ENCODE measurements at regions not wholly inside any gene's neighbourhood (a gene's known extent, or its start where the extent isn't known, plus 50 kb on each side); places are given as distances from the start of the nearest gene placed in this dataset.
A peak's percentile ranks its signal among the peaks of the same experiment; 100 is the strongest.

GRCh38 chr13:74043237-74043636 lies 91.0 kb downstream of the KLF12 start:
- no peak for DNase-seq (ENCODE audit: low spot score)

DNA sequence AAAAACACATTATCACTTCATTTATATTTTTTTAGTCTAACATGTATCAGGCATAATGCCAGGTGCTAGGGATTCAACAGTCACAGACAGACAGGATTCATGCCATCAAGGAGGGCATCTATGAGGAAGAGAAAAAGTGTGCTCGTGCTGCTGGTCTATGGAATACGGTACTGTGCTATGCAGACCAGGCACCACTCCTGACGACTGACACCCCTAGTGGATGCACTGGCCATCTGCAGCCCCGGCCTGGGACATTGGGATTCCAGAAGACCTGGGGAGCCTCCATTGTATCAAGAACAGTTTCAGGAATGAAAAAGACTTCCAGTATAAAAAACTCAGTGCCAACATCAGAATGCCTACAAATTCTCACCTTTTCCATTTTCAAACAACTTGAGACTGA lies 94.0 kb downstream of the KLF12 start:
- peak; percentile 41 for DNase-seq (ENCODE audit: low spot score)

DNA sequence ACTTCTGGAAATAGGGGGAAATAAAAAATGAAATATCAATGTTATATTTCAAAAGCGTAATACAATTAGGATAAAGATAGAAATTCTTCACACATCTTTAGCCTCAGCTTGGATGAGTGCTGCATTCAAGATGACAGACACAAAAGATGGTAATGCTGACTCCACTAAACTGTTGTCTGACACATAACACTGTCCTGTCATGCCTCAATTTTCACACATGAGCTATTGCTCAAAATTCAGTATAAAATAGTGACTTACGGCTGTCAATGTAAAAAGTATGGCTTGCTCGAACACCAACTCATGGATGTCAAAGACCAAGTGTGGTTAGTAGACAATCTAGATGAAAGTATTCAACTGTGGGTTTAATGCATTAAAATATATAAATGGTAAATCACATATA lies 94.5 kb downstream of the KLF12 start:
- no peak for DNase-seq (ENCODE audit: low spot score)

GRCh38 chr13:74039154-74039553 lies 95.0 kb downstream of the KLF12 start:
- no peak for DNase-seq (ENCODE audit: low spot score)

- DNase-seq (ENCODE audit: low spot score): no peak
Observed at GRCh38 chr13:74037762-74038161, 96.4 kb downstream of the KLF12 start.

DNA sequence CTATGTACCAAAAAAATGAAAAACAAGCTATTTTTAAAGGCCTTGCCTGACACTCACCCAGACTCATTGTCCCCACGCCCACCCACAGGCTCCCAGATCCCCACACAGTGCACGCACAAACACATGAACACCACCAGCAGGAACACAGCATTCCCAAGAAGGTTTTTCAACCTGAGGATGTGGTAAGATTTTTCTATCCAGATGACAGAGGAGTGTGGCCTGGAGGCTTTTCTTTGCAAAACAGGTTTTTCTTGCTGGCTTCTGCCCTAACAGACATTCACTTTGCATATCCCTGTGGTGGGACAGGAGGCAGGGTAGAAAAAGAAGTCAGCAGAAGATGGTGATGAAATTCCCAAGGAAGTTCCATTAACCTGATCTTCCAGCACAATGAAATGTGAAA lies 97.8 kb downstream of the KLF12 start:
- no peak for DNase-seq (ENCODE audit: low spot score)

GRCh38 chr13:74035896-74036295 lies 98.3 kb downstream of the KLF12 start:
- no peak for DNase-seq (ENCODE audit: low spot score)

GRCh38 chr13:74032325-74032724 lies 101.9 kb downstream of the KLF12 start:
- DNase-seq (ENCODE audit: low spot score): no peak

- no peak for DNase-seq (ENCODE audit: low spot score)
Observed at GRCh38 chr13:74027161-74027779, 106.9 kb downstream of the KLF12 start.

DNA sequence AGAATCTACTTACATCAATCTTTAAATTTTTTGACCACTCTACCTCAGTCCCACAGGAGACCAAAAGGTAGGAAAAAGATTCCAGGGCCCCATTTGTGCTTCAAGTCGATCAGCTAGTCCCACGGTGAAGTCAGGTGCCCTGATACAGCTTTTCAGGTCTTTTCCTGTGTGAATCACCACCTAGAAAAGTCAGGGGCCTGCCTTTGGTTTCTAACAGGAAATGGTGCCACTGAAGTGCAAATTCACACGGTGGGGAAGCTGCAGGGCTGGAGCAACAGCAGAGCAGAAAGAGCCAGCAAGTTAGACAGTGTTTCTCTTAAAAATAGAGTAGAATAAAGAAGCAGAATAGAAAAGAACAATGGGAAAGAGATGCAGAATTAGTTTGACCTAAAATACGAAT lies 107.5 kb downstream of the KLF12 start:
- DNase-seq (ENCODE audit: low spot score): no peak

GRCh38 chr13:74025369-74025768 lies 108.8 kb downstream of the KLF12 start:
- DNase-seq (ENCODE audit: low spot score): no peak

DNA sequence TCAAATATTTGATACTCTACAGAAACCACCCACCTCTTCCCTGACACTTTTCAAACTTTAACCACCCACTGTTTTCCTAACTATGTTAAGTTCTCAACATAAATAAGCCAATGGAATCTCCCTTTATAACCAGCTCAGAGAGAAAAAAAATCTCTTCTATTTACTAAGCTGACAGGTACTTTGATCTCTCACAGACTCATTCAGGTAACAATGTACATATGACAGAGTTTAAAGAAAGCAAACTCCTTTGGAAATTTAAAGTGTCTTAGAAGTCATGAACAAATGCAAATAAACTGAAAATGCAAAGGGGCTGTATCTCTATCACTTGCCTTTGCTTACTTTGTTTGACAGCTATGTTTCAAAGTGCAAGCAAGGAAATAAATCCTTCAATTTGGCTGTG lies 109.3 kb downstream of the KLF12 start:
- no peak for DNase-seq (ENCODE audit: low spot score)

GRCh38 chr13:74024314-74024713 lies 109.9 kb downstream of the KLF12 start:
- no peak for DNase-seq (ENCODE audit: low spot score)

DNA sequence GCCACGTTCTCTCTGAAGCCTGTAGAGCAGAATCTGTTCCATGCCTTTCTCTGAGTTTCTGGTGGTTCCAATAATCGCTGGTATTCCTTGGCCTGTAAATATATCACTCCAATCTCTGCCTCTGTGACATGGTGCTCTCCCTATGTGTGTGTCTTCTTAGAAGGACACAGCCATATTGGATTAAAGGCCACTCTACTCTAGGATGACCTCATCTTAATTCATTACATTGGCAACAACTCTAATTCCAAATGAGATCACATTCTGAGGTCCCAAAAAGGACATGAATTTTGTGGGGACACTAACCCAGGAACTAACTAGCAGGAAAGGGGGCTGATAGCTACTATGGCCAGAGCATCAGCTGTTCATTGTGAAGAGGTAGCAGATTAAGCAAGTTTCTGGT lies 110.7 kb downstream of the KLF12 start:
- DNase-seq (ENCODE audit: low spot score): no peak

DNA sequence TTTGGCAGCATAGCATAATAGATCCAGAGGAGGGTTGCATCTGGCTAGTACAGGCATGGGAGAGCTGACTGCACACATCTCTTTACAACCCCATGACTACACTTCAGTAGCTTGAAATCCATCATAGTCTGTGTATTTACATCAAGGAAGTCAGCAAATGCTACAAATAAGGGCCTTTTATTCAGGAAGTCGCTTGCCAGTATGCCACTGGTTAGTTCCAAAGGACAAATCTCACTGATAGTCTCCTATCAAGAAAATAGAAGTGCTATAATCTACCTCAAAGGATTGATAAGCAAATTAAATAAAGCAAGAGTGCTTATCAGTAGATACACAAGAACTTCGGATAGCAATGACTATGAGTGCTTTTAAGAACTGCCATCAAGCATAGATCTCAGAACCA lies 112.7 kb downstream of the KLF12 start:
- DNase-seq (ENCODE audit: low spot score): no peak

DNA sequence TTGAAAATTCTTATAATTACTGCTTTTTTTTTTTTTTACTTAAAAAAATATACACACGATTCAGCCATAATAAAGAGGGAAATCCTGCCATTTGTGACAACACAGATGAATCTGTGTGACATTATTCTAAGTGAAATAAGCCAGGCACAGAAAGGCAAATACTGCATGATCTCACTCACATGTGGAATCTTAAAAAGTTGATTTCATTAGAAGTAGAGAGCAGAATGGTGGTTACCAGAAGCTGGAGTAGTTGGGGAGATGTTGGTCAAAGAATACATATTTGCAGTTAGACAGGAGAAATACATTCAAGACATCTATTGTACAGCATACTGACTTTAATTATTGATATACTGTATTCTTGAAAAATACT lies 116.2 kb downstream of the KLF12 start:
- DNase-seq (ENCODE audit: low spot score): no peak

DNA sequence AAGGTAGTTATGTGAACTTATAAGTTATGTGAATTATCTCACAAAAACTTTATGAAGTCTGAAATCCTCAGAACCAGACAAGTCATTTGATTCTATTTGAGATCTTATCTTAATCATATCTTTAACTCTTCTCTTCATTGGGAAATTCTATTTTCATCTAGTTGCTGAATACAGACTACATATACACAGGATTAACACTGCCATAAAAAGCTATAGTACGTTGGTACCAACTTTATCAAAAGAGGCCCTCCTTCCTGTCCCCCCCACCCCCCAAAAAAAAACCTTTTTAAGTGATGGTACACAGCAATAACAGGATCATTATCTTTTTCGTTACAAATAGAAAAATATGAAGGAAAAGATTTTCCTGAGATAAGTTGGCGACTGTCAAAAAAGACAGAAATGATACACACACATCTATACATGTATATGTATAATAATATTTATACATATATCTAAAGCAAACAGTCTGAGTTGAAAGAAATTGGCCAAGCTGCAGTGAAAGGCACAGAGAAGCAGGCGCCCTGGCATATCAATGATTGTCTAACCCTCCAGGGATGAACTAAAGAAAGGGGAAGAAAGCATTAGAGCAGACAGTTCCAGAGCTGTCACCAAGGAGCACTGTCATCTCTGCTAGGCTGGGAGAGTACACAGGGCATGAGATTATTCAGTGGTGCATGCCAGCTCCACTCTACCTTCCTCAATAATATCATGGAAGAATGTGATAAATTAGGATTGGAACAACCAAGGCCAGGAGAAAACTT lies 116.7 kb downstream of the KLF12 start:
- DNase-seq (ENCODE audit: low spot score): no peak

DNA sequence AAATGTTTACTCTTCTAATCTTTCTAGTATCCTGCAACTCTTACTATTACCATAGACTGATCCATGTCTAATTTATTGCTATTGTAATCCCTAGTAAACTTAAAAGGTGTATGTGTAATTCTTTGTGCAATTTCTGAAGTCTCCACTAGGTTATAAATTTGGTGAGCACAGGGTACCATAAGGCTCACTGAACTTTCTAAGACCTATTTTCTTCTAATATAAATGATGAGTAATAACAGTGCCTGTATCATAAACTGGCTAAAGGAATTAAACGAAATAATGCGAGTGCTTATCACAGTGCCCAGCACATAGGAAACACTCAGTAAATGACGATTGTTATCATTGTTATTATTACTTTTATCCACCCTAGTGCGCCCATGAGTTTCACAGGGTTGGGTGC lies 119.1 kb downstream of the KLF12 start:
- DNase-seq (ENCODE audit: low spot score): no peak

GRCh38 chr13:74009100-74009668 lies 125.0 kb downstream of the KLF12 start:
- no peak for DNase-seq (ENCODE audit: low spot score)

DNA sequence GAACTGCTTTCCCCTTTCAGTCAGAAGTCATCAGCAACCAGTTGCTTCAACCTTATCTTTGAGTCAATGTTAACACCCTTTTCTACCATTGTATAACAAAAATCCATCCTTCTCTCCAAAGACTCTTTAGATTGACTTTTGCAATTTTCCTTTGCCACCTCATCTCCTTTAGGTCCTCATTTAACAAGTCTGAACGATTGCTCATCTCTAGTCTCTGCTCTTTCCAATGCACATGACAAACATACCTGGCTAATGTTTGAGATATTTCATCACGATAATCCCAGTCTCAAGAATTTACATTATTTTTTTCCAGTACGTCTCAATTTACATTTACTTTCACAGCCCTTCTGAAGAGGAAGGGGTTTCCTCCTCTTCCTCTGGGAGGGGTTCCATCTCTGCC lies 127.5 kb downstream of the KLF12 start:
- DNase-seq (ENCODE audit: low spot score): no peak

GRCh38 chr13:74005320-74006157 lies 128.7 kb downstream of the KLF12 start:
- DNase-seq (ENCODE audit: low spot score): no peak

- DNase-seq (ENCODE audit: low spot score): no peak
Observed at GRCh38 chr13:74004109-74004508, 130.1 kb downstream of the KLF12 start.

- DNase-seq (ENCODE audit: low spot score): no peak
Observed at GRCh38 chr13:74003374-74003773, 130.8 kb downstream of the KLF12 start.

All from AG20443 (cell line).